SW480 (cell line): ENCODE measurements at regions not wholly inside any gene's neighbourhood (a gene's known extent, or its start where the extent isn't known, plus 50 kb on each side); places are given as distances from the start of the nearest gene placed in this dataset.
"Not testable (repeated sequence)": the region's sequence is repeated elsewhere in the genome, so short reads cannot be mapped to it uniquely, and the experiment has no call there.

Source experiments
- DNase-seq: peaks from one replicate; pipeline ENCODE4 v3.0.0-alpha.2; 2016; ENCODE audit warnings: low spot score

- DNase-seq = no peak
Observed at GRCh38 chr22:46026899-46027210, 49.9 kb upstream of the WNT7B start.

GRCh38 chr22:46027211-46028105 is 50.5 kb upstream of the WNT7B start:
- DNase-seq = peak; percentile 33

DNA sequence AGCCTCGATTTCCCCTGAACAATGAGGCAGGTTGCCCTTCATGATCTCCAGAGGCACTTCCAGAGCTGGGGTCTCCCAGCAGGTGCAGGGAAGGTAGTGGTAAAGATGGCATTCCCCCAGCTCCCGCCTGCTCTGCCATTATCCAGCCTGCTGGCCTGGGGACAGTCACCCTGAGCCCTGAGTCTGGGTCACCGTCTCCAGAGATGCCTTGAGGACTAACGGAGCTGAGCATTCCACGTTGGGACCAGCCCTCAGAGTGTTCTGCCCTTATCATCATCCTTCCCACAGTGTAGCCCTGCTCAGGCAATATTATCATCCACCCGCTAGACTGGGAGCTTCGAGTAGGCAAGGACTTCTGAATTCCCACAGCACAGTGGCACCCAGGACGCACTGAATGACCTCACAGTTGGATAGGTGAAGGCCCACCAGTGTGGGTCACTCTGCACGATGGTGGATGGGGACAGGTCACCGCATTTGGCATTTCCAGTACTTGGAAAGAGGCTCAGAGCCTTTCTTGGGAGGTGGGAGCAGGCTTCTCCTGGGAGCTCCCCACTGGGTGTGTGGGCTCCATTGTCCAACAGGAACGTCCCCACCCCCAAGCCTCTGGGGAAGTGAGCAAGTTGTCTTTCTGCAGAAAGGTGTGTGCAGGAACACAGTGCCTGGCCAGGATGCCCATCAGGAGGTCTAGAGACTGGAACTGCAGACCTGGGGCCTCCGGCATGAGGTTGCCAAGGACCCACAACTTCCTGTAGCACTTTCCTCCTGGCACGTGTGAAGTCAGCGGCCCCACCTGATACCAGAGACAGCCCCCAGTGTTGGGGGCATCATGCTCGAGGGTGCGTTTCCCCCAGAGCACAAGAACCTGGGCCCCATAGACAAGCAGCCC is 51.4 kb upstream of the WNT7B start:
- no peak for DNase-seq

DNA sequence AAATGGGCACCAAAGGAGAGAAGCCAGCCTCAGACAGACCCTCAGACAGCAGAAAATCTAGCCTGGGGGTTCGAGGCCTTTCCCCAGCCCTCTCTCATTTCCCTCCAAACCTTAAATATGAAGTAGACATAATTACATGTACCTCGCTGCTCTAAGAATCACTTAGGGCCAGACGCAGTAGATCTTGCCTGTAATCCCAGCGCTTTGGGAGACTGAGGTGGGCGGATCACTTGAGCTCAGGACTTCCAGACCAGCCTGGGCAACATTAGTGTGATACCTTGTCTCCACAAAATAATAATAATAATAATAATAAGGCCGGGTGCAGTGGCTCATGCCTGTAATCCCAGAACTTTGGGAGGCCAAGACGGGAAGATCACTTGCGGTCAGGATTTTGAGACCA is 52.1 kb upstream of the WNT7B start:
- no peak for DNase-seq

- DNase-seq = no peak
Observed at GRCh38 chr22:46029574-46030200, 52.7 kb upstream of the WNT7B start.

- no peak for DNase-seq
Observed at GRCh38 chr22:46030231-46030880, 53.4 kb upstream of the WNT7B start.

DNA sequence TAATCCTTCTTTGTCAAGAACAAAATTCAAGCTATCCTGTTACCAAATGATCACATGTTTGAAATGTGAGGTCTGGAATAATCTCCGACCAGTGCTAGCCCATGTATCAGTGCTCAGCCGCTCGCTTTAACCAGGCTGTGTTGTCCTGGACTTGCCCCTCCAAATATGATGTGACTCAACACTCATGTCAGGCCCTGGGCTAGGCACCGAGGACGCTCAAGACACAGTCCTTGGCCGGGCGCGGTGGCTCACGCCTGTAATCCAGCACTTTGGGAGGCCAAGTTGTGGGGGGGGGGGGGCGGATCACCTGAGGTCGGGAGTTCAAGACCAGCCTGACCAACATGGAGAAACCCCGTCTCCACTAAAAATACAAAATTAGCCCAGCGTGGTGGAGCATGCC is 54.1 kb upstream of the WNT7B start:
- DNase-seq = no peak

- DNase-seq = no peak
Observed at GRCh38 chr22:46031557-46031956, 54.6 kb upstream of the WNT7B start.

DNA sequence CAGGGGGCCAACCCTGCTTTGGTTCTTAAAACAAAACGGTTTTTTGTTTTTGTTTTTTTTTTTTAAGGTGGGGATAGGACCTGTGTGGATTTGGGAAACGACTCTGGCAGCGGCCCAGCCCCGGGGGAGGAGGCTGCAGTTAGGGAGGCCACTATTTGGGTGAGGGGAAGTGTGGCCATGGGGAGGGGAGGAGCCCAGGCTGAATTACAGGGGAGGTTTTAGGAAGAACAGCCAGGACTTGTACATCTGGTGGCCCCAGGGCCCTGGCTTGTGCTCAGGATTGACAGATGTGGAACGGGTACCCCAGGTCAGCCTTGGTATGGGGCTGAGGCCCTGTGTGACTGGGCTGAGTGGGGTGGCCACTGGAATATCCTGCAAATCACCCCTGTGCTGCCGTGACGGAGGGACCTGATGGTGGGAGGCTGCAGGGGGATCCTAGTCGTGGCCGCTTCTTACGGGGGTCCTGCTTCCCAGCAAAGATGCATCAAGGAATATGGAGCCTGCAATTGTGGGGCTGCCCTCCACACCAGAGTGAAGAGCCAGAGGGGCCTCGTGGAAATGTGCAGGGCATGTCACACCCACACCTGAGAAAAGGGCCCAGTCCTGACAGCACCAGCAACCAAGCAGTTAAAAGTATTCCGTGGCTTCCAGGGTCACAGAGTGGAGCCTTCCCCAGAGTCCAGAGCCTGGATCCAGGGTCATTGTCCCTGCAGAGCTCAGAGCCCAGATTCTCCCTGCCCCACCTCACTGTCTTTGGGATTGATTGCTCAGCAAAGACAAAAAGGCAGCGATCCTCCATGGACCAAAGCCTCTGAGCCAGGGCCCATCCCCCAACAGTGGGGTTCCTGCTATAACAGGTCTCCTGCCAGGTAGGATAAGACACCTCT is 55.2 kb upstream of the WNT7B start:
- no peak for DNase-seq

- no peak for DNase-seq
Observed at GRCh38 chr22:46033256-46034200, 56.6 kb upstream of the WNT7B start.

- DNase-seq = not testable (repeated sequence)
Observed at GRCh38 chr22:46034480-46034879, 57.5 kb upstream of the WNT7B start.

DNA sequence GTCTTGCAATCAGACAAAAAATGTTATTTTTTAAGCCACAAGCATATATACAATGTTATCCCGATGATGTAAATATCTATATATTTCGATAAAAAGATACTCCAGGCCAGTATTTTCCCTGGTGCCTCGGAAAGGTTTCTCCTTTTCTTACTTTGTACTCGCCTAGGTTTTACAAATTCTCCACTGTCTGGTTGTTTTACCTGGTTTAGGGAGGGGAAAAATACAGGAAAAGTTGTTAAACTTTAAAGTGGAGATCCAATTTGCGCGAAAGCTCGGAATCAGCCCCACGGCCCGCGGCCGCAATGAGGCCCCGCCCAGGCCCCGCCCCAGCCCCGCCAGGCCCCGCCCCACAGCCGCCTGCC is 58.4 kb upstream of the WNT7B start:
- no peak for DNase-seq

GRCh38 chr22:46035742-46036557 is 59.0 kb upstream of the WNT7B start:
- DNase-seq = peak; percentile 97

GRCh38 chr22:46036558-46037408 is 59.8 kb upstream of the WNT7B start:
- DNase-seq = peak; percentile 52

DNA sequence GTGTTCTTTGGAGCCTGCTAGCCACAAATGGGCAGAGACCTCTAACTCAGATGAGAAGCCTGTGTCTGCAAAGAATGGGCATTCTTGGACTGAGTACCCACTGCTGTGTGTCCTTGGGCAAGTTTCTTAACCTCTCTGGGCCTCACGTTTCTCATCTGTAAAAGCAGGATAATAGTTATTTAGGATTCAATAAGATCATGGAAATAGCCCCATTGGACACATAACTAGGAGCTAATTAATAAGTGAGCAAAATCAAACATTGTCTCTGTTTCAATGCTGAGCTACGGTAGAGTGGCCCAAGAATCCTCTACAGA is 61.2 kb upstream of the WNT7B start:
- no peak for DNase-seq

- DNase-seq = no peak
Observed at GRCh38 chr22:46038516-46039430, 61.8 kb upstream of the WNT7B start.

DNA sequence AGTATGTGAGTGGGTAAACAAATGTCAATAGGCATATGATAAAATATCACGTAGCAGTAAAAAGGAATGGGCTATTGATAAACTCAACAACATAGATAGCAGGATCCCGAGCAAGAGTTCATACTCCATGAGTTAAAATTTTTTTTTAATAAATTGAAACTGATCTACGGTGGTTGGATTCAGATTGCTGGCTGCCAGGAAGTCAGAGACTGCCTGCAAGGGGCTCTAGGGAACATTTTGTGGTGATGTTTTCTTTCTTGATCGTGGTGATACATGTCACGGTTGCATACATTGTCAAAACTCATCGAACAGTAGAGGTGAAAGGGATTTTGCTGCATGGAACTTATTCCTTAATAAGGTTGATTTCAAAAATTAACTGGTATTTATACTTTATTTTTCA is 62.6 kb upstream of the WNT7B start:
- DNase-seq = no peak
